ENCODE measurements at regions not wholly inside any gene's neighbourhood (a gene's known extent, or its start where the extent isn't known, plus 50 kb on each side); places are given as distances from the start of the nearest gene placed in this dataset.

DNA sequence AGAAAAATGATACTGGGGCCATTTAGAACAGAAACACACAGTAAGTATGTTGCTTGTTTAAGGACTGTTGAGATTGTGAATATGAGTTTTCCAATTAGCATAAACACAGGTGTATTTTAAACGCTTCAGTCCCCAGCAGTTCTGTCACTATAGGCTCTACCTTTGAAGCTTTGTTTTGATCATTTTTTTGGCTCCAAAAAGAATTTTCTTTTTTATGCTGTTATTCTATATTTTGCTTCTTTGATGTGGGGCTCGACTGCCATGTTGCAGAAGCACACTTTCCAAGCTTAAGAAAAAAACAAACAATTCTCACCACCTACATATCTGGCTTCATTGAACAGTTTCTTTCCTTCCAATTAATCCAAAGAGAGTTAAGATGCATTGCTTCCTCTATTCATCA, 131.0 kb upstream of the DMAC1 start:
- in situ Hi-C loops (cut with HindIII; ENCODE audit: low pct_unique_long_range_greater_than_20kb, low sequenced_read_pairs): no loop called here
- no peak overlapping the region for H3K4me3 ChIP-seq (ENCODE audit: low read depth in 2 of 2, low read length in 2 of 2)
- POLR2A ChIA-PET: no interaction called here

DNA sequence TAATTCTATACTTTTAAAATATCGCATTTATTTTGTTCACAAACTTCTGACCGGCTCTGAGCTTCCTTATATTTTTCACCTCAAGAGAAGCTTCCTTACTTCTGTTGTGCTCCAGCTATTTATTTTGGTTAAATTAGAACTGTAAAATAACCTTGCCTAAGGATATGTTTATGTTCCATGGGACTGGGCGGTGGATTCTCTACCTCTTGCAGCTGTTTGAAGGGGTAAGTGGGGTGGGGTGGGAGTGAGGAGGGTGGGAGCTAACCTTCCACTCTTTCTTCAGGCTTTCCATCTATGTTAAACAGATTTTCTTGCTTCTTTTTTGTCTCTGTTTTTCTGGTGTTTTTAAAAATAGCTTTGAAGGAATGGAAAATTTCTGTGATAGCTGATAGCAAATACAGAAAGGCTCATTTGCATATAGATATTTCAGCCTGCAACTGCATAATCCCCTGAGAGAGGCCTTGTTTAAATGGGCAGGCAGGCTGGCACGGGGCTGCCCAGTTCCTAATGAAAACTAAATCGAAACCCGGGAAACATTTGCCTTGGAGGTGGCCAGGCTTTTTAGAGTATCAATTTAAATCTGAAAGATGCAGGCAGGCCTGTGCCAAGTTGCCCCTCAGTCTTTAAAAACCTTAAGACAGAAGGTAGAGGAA, 122.1 kb upstream of the DMAC1 start:
- ATAC-seq: no peak
- in situ Hi-C loops (cut with HindIII; ENCODE audit: low pct_unique_long_range_greater_than_20kb, low sequenced_read_pairs): no loop called here
- Histone ChIP-seq H3K27me3 (ENCODE audit: control insufficient read depth, insufficient read depth, low read length) (no peaks in the 10 kb centered on the region), H3K27ac (ENCODE audit: low read length) (no peak overlapping the region), H3K4me3 (ENCODE audit: low read depth in 2 of 2, low read length in 2 of 2) (no peak overlapping the region), H3K36me3 (ENCODE audit: control insufficient read depth, insufficient read depth, low read length) (no peaks in the 10 kb centered on the region), H3K4me1 (ENCODE audit: control insufficient read depth, insufficient read depth, low read length) (no peaks in the 10 kb centered on the region), H3K9me3 (ENCODE audit: control insufficient read depth, insufficient read depth, low read depth, low read length) (no peaks in the 10 kb centered on the region)
- no peak for DNase-seq (ENCODE audit: low read depth, low spot score)
- ChIA-PET CTCF (no interaction called here), POLR2A (no interaction called here)
- intact Hi-C loops (cut with micrococcal nuclease; ENCODE audit: unreplicated experiment): no loop called here
- no peak for TF ChIP-seq POLR2AphosphoS5 (IDR thresholded peaks at IDR 0.05; ENCODE audit: low read depth, low read length)
- no peak for TF ChIP-seq SIN3A (IDR thresholded peaks at IDR 0.05; ENCODE audit: borderline replicate concordance, insufficient read depth, low read depth, low read length)
- TF ChIP-seq TCF7L2 (IDR thresholded peaks at IDR 0.05; ENCODE audit: low read depth, low read length): no peak
- TF ChIP-seq, protein P1, sequence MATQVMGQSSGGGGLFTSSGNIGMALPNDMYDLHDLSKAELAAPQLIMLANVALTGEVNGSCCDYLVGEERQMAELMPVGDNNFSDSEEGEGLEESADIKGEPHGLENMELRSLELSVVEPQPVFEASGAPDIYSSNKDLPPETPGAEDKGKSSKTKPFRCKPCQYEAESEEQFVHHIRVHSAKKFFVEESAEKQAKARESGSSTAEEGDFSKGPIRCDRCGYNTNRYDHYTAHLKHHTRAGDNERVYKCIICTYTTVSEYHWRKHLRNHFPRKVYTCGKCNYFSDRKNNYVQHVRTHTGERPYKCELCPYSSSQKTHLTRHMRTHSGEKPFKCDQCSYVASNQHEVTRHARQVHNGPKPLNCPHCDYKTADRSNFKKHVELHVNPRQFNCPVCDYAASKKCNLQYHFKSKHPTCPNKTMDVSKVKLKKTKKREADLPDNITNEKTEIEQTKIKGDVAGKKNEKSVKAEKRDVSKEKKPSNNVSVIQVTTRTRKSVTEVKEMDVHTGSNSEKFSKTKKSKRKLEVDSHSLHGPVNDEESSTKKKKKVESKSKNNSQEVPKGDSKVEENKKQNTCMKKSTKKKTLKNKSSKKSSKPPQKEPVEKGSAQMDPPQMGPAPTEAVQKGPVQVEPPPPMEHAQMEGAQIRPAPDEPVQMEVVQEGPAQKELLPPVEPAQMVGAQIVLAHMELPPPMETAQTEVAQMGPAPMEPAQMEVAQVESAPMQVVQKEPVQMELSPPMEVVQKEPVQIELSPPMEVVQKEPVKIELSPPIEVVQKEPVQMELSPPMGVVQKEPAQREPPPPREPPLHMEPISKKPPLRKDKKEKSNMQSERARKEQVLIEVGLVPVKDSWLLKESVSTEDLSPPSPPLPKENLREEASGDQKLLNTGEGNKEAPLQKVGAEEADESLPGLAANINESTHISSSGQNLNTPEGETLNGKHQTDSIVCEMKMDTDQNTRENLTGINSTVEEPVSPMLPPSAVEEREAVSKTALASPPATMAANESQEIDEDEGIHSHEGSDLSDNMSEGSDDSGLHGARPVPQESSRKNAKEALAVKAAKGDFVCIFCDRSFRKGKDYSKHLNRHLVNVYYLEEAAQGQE (IDR thresholded peaks at IDR 0.05; ENCODE audit: insufficient read depth in 1 of 2, low read depth in 2 of 2, low read length in 1 of 2): no peak
- TF ChIP-seq, protein P2, sequence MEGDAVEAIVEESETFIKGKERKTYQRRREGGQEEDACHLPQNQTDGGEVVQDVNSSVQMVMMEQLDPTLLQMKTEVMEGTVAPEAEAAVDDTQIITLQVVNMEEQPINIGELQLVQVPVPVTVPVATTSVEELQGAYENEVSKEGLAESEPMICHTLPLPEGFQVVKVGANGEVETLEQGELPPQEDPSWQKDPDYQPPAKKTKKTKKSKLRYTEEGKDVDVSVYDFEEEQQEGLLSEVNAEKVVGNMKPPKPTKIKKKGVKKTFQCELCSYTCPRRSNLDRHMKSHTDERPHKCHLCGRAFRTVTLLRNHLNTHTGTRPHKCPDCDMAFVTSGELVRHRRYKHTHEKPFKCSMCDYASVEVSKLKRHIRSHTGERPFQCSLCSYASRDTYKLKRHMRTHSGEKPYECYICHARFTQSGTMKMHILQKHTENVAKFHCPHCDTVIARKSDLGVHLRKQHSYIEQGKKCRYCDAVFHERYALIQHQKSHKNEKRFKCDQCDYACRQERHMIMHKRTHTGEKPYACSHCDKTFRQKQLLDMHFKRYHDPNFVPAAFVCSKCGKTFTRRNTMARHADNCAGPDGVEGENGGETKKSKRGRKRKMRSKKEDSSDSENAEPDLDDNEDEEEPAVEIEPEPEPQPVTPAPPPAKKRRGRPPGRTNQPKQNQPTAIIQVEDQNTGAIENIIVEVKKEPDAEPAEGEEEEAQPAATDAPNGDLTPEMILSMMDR (IDR thresholded peaks at IDR 0.05): no peak
- no TSS peak for BruUV-seq (replicated peaks)

More for the DNA sequence above, 131.0 kb upstream of the DMAC1 start:
- CTCF ChIA-PET: no interaction called here
- no peak for ATAC-seq
- Histone ChIP-seq H3K36me3 (ENCODE audit: control insufficient read depth, insufficient read depth, low read length) (no peaks in the 10 kb centered on the region), H3K27ac (ENCODE audit: low read length) (no peak overlapping the region), H3K27me3 (ENCODE audit: control insufficient read depth, insufficient read depth, low read length) (no peaks in the 10 kb centered on the region), H3K4me1 (ENCODE audit: control insufficient read depth, insufficient read depth, low read length) (no peaks in the 10 kb centered on the region), H3K9me3 (ENCODE audit: control insufficient read depth, insufficient read depth, low read depth, low read length) (no peaks in the 10 kb centered on the region)
- TF ChIP-seq, protein P2 (IDR thresholded peaks at IDR 0.05): no peak
- no peak for TF ChIP-seq POLR2AphosphoS5 (IDR thresholded peaks at IDR 0.05; ENCODE audit: low read depth, low read length)
- TF ChIP-seq, protein P1 (IDR thresholded peaks at IDR 0.05; ENCODE audit: insufficient read depth in 1 of 2, low read depth in 2 of 2, low read length in 1 of 2): no peak
- no peak for TF ChIP-seq SIN3A (IDR thresholded peaks at IDR 0.05; ENCODE audit: borderline replicate concordance, insufficient read depth, low read depth, low read length)
- no peak for TF ChIP-seq TCF7L2 (IDR thresholded peaks at IDR 0.05; ENCODE audit: low read depth, low read length)
- no peak for DNase-seq (ENCODE audit: low read depth, low spot score)
- no TSS peak for BruUV-seq (replicated peaks)
- intact Hi-C loops (cut with micrococcal nuclease; ENCODE audit: unreplicated experiment): no loop called here

Data from Panc1 (cell line).